Calu3 (cell line): ENCODE measurements at regions not wholly inside any gene's neighbourhood (a gene's known extent, or its start where the extent isn't known, plus 50 kb on each side); places are given as distances from the start of the nearest gene placed in this dataset.

Experiments
- BruUV-seq: library from RNA; stranded (reverse); fragments of 400-500 nt; replicated peaks from 2 replicates; lab custom pipeline; 2021; lab: Mats Ljungman, UMichigan
- CTCF ChIA-PET: fragments of 300-600 bp; sonication (Branson Sonifier 250); formaldehyde crosslinking; loops from one replicate; lab custom pipeline; 2022; ENCODE audit warnings: antibody characterized with exemption; lab: Charles Lee
- DNase-seq: peaks from one replicate; pipeline ENCODE4 v3.0.0; 2022
- H3K27ac Mint-ChIP-seq: one replicate; pipeline ENCODE4 v1.8.0; 2022; ENCODE audit warnings: mixed read lengths; ENCODE audit not compliant: unreplicated experiment
- H3K27me3 Mint-ChIP-seq: one replicate; pipeline ENCODE4 v1.8.0; 2022; ENCODE audit warnings: mixed read lengths; ENCODE audit not compliant: unreplicated experiment
- H3K36me3 Mint-ChIP-seq: one replicate; pipeline ENCODE4 v1.8.0; 2022; ENCODE audit warnings: mild to moderate bottlenecking, moderate library complexity, mixed read lengths; ENCODE audit not compliant: insufficient read depth, unreplicated experiment
- H3K4me1 Mint-ChIP-seq: one replicate; pipeline ENCODE4 v1.8.0; 2022; ENCODE audit warnings: mild to moderate bottlenecking, low read depth, mixed read lengths; ENCODE audit not compliant: unreplicated experiment
- H3K4me3 Mint-ChIP-seq: one replicate; pipeline ENCODE4 v1.8.0; 2022; ENCODE audit warnings: mild to moderate bottlenecking, low read depth, moderate library complexity, mixed read lengths; ENCODE audit not compliant: unreplicated experiment
- H3K9me3 Mint-ChIP-seq: one replicate; pipeline ENCODE4 v1.8.0; 2022; ENCODE audit warnings: low read depth, mixed read lengths; ENCODE audit not compliant: unreplicated experiment
- intact Hi-C: fragments of 100-400 bp; cut with micrococcal nuclease; formaldehyde crosslinking; loops from one replicate; pipeline ENCODE4 v1.10.0; 2022; ENCODE audit not compliant: unreplicated experiment
- TF ChIP-seq, protein P1 (sequence below): fragments of 200-600 bp; IDR thresholded peaks from one replicate; pipeline ENCODE4 v1.8.0; 2022; ENCODE audit warnings: antibody characterized with exemption; ENCODE audit not compliant: unreplicated experiment

DNA sequence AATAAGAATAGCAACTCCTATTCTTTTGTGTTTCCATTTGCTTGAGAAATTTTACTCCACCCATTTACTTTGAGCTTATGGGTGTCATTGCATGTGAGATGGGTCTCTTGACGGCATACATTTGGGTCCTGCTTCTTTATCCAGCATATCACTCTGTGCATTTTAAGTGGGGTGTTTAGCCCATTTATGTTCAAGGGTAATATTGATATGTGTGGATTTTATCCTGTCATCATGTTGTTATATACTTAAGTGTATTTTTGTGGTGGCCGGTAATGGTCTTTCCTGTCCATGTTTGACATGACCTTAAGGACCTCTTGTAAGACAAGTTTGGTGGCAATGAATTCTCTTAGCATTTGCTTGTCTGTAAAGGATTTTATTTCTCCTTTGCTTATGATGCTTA is 100.1 kb downstream of the ATP23 start:
- no peak overlapping the region for H3K4me3 Mint-ChIP-seq
- TF ChIP-seq, protein P1, sequence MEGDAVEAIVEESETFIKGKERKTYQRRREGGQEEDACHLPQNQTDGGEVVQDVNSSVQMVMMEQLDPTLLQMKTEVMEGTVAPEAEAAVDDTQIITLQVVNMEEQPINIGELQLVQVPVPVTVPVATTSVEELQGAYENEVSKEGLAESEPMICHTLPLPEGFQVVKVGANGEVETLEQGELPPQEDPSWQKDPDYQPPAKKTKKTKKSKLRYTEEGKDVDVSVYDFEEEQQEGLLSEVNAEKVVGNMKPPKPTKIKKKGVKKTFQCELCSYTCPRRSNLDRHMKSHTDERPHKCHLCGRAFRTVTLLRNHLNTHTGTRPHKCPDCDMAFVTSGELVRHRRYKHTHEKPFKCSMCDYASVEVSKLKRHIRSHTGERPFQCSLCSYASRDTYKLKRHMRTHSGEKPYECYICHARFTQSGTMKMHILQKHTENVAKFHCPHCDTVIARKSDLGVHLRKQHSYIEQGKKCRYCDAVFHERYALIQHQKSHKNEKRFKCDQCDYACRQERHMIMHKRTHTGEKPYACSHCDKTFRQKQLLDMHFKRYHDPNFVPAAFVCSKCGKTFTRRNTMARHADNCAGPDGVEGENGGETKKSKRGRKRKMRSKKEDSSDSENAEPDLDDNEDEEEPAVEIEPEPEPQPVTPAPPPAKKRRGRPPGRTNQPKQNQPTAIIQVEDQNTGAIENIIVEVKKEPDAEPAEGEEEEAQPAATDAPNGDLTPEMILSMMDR, result no peak
- H3K27me3 Mint-ChIP-seq, result no peaks in the 10 kb centered on the region
- no peak overlapping the region for H3K27ac Mint-ChIP-seq
- BruUV-seq, result no TSS peak
- CTCF ChIA-PET, result no interaction called here
- intact Hi-C loops, result no loop called here
- no peak for DNase-seq
- H3K9me3 Mint-ChIP-seq, result peaks cover 28% of the 10 kb centered on the region
- peaks cover 23% of the 10 kb centered on the region for H3K4me1 Mint-ChIP-seq
- no peaks in the 10 kb centered on the region for H3K36me3 Mint-ChIP-seq

DNA sequence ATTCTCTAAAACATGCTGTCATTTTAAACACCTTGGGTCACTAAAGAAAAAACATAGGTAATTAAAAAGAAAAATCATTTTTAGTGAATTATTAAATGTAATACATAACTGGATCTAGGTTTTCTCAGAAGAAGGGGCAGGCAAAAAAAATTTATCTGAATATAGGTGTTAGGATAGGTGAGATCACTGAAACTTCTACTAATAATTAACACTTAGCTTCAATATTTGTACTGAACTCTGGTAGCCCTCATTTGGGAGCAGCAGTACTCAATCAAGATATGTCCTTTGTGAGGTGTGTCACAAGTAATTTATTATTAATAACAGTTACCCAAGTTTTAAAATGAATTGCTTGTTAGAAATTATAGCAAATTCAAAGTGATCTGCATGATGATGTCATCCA is 103.6 kb downstream of the ATP23 start:
- H3K36me3 Mint-ChIP-seq, result no peaks in the 10 kb centered on the region
- no peak overlapping the region for H3K27ac Mint-ChIP-seq
- TF ChIP-seq, protein P1, result no peak
- no peaks in the 10 kb centered on the region for H3K27me3 Mint-ChIP-seq
- peaks cover 29% of the 10 kb centered on the region for H3K4me1 Mint-ChIP-seq
- intact Hi-C loops, result no loop called here
- no peak for DNase-seq
- CTCF ChIA-PET, result interaction anchor here (0.6 kb wide), 1 partner anchor 23 kb away, joined by 3 read pairs; no protein-coding TSS in a partner anchor
- no TSS peak for BruUV-seq
- peaks cover 14% of the 10 kb centered on the region for H3K9me3 Mint-ChIP-seq
- H3K4me3 Mint-ChIP-seq, result no peak overlapping the region

DNA sequence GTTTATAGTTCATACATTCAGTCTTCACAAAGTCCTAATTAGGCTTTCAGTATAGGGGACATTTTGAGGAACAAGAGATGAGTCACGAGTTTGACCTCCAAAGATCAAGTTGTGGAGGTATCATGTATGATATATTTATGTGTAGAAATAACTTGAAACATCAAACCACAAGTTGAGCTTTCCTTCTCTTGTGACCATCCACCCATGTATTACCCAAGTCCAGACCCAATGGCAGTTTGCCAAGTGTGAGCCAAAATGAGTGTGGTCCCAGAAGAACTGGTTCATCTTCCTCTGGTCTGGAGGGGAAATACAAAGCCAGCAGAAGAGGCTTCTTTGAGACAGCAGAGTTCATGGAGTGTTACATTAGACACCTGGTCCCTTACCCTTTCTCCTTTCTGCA is 104.9 kb downstream of the ATP23 start:
- CTCF ChIA-PET, result no interaction called here
- H3K27ac Mint-ChIP-seq, result peak overlapping the region; percentile 20
- intact Hi-C loops, result no loop called here

DNA sequence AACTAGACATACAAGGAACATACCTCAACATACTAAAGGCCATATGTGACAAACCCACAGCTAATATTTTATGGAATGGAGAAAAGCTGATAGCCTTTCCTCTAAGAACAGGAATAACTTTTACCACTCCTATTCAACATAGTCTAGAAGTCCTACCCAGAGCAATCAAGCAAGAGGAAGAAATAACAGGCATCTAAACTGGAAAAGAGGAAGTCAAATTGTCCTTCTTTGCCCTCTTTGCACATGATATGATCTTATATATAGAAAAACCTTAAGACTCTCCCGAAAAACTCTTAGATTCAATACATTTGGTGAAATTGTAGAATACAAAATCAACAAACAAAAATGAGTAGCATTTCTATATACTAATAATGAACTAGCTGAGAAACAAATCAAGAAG is 110.0 kb downstream of the ATP23 start:
- no peak overlapping the region for H3K27ac Mint-ChIP-seq
- H3K27me3 Mint-ChIP-seq, result no peaks in the 10 kb centered on the region
- peaks cover 7% of the 10 kb centered on the region for H3K4me1 Mint-ChIP-seq
- TF ChIP-seq, protein P1, result no peak
- CTCF ChIA-PET, result no interaction called here
- peaks cover 11% of the 10 kb centered on the region for H3K9me3 Mint-ChIP-seq
- no peak overlapping the region for H3K4me3 Mint-ChIP-seq
- DNase-seq, result no peak
- no TSS peak for BruUV-seq
- intact Hi-C loops, result no loop called here
- H3K36me3 Mint-ChIP-seq, result no peaks in the 10 kb centered on the region

More for the DNA sequence above, 104.9 kb downstream of the ATP23 start:
- Mint-ChIP-seq H3K4me3 (no peak overlapping the region), H3K4me1 (peaks cover 29% of the 10 kb centered on the region), H3K27me3 (no peaks in the 10 kb centered on the region), H3K36me3 (no peaks in the 10 kb centered on the region), H3K9me3 (peaks cover 9% of the 10 kb centered on the region)
- DNase-seq, result no peak
- no TSS peak for BruUV-seq
- TF ChIP-seq, protein P1, result no peak
